HG03457 (cell line): ENCODE measurements at regions not wholly inside any gene's neighbourhood (a gene's known extent, or its start where the extent isn't known, plus 50 kb on each side); places are given as distances from the start of the nearest gene placed in this dataset.
A peak's percentile ranks its signal among the peaks of the same experiment; 100 is the strongest.
"Not testable (repeated sequence)": the region's sequence is repeated elsewhere in the genome, so short reads cannot be mapped to it uniquely, and the experiment has no call there.

Source experiments
- ATAC-seq: cut with Tn5 transposase; IDR thresholded peaks from one replicate; pipeline ENCODE4 v1.9.1; 2021; ENCODE audit warnings: moderate number of reproducible peaks; ENCODE audit not compliant: unreplicated experiment

DNA sequence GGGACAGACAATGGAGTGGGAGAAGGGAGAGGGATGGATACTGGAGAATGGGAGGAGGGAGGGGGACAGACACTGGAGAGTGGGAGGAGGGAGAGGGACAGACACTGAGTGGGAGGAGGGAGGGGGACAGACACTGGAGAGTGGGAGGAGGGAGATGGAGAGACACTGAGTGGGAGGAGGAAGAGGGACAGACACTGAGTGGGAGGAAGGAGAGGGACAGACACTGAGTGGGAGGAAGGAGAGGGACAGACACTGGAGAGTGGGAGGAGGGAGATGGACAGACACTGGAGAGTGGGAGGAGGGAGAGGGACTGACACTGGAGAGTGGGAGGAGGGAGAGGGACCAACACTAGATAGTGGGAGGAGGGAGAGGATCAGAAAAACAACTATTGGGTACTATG is 426.7 kb upstream of the PMFBP1 start:
- no peak for ATAC-seq

DNA sequence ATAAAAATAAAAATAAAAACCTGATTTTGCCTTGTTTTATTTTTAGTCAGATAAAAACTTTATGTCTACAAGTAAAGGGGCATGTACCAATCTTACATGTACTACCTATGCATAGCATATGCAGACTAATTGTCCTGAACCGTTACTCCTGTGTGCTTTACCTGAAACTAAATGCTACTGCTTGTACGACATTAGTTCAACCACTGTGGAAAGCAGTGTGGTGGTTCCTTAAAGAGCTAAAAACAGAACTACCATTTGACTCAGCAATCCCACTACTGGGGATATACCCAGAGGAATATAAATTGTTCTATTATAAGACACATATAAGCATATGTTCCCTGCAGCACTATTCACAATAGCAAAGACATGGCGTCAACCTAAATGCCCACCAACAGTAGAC is 426.0 kb upstream of the PMFBP1 start:
- ATAC-seq = no peak

DNA sequence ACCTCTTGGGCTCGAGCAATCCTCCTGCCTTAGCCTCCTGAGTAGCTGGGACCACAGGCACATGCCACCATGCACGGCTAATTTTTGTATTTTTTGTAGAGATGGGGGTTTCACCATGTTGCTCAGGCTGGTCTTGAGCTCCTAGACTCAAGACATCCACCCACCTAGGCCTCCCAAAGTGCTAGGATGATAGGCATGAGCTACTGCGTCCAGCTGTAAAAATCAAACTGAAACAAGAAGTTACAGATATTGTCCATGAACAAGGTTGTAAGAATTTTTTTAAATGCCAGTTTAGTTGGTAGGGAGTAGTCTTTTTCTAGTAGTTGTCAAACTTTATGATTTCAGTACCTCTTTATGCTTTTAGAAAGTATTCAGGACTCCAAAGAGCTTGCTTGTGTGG is 424.4 kb upstream of the PMFBP1 start:
- no peak for ATAC-seq

DNA sequence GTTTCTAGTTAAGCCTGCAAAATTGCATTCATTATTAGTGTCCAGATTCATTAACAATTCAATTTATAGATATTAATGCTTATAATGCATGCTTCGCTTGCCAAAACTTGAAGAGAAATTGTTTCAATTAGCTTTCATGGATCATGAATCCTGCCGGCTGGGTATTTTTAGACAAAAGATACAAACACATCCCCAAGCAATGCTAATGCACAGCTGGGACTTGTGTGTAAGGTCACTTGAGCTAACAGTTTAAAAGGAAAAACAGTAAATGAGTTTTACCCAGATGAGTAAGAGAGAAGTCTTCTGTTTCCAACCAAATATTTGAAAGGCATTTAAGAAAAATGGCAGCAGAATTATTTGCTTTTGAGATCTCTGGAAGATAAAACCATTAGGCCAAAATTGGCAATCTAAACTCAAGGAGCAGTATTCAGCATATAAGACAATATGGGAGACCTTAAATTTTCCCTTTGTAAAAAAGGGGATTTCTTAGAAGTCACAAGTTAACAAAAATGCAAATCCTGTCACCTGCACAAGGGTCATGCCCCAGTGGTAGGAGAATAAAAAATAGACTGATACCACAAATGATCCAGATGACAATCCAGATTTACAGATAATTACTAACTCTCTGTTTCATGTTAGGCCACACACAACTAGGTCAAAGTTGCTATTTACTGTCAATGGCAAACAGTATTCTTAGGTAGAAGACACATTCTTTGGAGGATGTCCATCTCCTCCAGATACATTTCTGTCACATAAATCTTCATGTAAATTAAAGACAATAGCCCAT is 418.4 kb upstream of the PMFBP1 start:
- peak; percentile 84 for ATAC-seq

DNA sequence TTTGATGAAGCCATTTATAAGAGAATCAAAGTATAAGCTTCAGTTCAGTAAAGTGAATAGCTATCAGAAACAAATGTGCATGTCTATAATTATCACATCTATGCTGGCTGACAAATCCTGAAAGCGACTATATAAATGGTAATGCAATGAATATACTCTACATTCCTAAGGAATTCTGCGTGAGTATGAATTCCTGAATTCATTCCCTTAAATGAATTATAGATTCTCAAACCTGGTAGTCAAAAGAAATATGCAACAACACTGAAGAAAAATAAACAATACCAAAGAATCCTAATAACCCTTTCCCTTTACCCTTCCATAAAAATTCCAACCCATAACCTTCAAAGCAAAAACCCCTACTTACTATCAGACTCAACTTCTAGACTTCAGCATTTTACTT is 416.6 kb upstream of the PMFBP1 start:
- ATAC-seq = no peak

DNA sequence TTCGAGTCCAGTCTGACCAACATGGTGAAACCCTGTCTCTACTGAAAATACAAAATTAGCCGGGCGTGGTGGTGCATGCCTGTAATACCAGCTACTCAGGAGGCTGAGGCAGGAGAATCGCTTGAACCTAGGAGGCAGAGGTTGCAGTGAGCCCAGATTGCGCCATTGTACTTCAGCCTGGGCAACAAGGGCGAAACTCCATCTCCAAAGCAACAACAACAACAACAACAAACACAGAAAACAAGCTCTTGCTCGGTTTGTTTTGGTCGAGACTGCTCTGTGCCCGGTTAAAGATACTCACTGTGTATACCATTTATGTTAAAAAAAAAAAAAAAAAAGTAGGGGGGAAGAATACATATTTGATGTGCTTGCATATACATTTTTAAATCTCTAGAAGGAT is 406.1 kb upstream of the PMFBP1 start:
- ATAC-seq = not testable (repeated sequence)

DNA sequence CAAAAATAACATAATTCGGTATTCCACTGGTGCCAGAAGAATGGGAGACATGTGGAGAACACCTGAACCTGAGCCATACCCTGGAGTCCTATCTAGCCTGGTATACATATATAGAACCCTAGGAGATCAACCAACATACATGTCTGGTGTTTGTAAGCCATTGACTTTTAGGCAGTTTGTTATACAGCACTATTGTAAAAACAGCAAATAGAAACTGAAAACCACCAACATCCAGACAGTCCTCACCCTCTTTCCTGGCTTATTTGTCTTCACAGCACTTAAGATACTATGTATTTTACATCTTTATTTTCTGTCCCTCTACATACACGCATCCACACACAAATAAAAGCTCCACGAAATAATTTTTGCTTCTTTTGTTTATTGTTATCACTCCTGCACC is 404.2 kb upstream of the PMFBP1 start:
- no peak for ATAC-seq

DNA sequence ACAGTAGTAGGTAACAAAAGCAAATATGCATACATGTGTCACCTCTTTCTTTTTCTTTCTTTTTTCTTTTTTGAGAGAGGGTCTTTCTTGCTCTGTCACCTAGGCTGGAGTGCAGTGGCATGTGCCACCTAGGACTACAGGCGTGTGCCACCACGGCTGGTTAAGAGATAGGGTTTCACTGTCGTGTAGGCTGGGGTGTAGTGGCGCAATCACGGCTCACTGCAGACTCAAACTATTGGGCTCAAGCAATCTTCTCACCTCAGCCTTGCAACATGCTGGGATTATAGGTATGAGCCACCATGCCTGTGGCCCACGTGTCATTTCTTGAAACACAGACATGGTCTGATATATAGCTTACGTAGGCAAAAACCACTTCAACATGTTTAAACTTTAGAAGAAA is 397.7 kb upstream of the PMFBP1 start:
- ATAC-seq = no peak

DNA sequence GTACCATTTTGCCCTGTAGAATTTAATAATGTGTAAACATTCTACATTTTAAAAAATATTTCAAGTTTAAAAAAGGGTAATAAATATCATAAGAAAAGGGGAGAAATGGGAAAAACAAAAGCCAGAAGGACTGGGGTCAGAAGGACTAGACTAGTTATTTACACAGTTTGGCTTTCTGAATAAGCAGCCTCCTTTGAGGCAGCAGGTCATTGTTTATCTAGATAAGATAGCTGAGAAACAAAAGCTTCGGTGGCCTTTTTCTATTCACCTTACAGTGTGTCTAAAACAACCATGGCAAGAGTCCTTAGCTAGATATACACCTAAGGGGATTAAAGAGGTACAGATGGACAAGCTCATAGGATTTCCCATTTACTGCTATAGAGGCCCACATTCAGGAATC is 396.5 kb upstream of the PMFBP1 start:
- ATAC-seq = no peak

DNA sequence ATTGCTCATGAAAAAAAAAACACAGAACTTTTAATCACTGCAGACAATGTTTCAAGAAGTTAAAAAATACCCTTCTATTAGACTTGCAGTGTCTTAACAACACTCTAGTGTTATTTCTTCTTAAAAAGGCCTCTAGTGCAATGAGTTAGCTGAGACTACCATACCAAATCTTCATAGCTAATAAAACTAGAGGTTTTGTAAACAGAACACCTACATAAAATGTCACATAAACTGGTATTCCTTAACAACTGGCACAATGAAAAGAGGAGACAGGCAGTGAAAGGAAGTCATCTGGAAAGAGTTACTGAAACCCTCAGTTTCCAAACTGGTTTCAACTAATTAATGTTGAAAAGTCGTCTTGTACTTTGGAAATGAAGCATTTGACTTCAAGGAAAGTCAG is 394.2 kb upstream of the PMFBP1 start:
- ATAC-seq = no peak

DNA sequence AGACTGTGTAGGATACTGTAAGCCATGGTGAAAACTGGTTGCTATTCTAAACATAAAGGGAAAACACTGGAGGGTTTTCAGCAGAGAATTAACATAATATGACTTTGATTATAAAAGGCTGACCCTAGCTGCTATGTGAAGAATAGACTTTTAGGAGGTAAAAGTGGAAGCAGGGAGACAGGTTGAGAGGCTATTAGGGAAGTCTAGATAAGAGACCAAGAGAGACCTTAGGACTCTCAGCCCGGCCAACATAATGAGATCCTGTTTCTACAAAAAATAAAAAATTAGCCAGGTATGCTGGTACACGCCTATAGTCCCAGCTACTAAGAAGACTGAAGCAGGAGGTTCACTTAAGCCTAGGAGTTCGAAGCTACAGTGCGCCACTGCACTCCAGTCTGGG is 393.2 kb upstream of the PMFBP1 start:
- no peak for ATAC-seq

DNA sequence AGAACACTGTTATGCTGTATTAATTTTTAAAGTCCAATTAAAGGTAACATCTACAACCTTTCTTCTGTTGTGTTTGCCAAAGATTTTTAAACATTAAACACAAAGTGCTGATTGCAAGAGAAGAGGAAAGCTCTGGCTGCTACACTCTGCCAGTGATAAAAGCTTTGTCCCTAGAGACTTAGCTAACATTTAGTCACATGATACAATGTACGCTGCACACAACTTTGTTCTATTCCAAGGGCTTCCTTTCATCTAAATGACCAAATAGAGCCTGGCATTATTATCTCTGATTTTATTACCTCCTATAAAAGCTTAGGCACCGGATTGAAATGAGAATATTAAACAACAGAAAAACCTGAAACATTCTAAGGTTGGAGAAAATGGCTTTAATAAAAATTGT is 388.7 kb upstream of the PMFBP1 start:
- no peak for ATAC-seq

DNA sequence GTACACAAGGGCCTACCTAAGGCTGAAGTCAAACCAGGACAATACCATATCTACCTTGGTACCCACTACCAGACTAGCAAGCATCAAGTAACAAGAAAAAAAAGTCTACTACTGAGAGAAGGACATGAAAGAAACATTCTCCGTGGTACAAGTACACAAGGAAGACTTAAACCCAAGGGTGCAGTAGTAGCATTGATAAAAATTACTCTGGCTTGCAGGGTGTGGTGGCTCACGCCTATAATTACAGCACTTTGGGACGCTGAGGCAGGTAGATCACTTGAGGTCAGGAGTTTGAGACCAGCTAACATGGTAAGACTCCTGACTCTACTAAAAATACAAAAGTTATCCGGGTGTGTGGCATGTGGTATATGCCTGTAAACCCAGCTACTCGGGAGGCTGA is 386.5 kb upstream of the PMFBP1 start:
- ATAC-seq = no peak

DNA sequence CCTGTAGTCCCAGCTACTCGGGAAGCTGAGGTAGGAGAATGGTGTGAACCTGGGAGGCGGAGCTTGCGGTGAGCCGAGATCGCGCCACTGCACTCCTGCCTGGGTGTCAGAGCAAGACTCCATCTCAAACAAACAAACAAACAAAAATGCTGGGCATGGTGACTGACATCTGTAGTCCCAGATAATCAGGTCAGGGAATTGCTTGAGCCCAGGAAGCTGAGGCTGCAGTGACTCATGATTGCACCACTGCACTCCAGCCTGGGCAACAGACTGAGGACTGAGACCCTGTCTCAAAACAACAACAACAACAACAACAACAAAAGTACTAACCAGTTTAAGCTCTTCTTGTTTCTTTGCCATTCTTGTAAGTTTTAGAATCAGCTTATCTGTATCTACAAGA is 383.0 kb upstream of the PMFBP1 start:
- no peak for ATAC-seq

DNA sequence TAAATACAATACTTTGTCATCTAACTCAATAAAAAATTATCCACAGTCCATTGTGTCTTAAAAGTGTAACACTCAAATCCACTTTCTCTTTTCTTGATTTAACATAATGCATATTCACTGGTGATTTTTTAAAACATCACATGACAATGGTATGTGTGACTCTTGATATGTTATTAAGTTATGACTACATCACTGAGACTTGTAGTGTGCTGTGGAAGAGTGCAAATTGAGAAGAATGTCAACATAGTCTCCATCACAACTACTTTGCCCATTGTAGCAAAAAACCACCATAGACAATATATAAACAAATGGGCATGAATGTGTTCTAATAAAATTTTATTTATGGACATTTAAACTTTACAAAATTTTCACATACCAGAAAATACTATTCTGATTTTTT is 380.7 kb upstream of the PMFBP1 start:
- no peak for ATAC-seq

DNA sequence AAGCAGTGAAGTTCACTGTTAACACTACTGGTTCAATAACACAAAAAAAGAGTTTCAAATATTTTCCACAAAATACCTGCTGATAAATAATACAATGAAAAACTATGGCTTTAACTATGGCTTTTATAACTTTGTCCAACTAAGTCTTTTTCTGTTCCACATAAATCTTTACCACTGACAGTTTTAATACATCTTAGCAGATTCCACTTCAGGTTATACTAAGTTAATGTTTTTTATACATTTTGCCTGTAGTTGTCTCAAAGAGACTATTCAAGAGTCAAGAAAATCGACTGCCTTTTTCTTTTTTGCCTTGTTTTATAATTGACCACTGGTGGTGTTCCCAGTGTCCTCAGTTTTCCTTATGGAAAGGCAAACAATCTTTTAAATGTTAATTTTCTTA is 379.7 kb upstream of the PMFBP1 start:
- ATAC-seq = no peak

DNA sequence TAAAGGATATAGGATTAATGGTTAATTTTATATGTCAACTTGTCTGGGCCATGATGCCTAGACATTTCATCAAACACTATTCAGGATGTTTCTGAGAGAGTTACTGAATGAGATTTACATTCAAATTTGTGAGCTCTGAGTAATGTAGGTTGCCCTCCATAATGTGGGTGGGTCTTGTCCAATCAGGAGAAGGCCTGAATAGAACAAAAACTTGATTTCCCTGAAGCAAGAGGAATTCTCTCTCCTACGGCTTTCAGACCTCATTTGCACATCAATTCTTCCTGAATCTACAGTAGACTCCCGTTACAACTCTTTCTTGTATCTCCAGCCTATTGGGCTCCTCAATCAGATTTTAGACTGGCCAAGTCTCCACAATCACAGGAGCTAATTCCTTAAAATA is 377.9 kb upstream of the PMFBP1 start:
- ATAC-seq = no peak

DNA sequence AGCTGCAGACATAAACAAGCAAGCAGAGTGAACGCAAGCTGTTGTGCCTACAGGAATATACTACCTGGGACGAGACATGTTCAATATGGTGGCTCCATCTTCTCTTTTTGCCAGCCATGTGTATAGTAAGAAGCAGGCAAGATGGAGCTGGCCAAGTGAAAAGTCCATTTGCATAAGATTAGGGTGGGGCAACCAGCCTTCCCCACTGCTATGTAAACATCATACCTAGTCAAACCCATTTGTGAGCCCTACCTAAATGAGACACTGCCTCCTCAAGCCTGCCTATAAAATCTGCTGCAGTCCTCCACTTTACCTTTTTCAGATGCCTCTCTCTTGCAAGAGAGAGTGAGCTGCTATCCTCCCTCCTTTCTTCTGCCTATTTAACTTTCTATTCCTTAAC is 370.1 kb upstream of the PMFBP1 start:
- ATAC-seq = no peak

DNA sequence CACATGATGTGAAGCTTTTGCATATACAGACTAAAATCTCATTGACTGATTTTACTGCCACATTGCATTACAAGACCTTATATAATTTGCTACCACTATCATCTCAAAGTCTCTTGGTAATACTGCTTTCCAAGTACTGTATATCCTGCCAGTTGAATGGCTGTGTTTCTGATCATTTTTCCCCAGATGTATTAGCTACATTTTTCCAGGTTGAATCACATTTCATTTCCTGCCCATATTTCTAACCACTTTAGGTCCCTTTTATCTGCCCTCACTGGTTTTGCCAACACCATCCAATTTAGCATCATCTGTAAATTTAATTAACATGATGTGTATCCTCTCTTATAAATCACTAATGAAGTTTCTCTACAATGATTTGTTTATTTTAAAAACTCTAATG is 365.7 kb upstream of the PMFBP1 start:
- no peak for ATAC-seq

DNA sequence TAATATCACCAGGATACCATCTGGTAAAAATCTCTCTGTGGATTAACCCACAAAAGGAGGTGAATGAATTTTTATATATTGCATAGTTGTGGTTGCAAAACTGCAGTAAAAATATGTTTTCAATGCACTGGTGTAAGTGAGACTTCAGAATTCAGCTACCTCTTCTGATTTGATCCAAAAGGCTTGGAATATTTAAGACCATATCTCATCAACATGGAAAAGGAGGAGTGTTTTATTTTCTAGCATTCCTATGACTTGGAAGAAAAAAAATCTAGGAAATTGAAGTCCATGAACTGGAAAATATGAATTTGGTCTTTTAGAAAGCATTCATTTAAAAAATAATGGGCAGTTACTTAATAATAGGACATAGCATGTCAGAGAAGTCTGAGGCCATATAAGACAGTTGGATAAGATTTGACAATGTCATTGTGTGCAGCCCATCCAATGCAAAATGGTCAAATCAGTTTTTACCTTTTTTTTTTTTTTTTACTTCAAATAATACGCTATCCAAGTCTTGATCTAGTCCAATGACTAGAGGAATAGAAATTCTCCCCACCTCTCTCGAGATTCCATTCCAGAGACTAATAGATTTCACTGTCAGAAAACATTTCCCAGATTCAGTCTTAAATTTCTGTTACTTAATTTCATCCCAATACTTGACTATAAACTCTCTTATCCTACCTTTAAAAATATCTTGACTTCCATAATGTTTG is 364.9 kb upstream of the PMFBP1 start:
- ATAC-seq = no peak

DNA sequence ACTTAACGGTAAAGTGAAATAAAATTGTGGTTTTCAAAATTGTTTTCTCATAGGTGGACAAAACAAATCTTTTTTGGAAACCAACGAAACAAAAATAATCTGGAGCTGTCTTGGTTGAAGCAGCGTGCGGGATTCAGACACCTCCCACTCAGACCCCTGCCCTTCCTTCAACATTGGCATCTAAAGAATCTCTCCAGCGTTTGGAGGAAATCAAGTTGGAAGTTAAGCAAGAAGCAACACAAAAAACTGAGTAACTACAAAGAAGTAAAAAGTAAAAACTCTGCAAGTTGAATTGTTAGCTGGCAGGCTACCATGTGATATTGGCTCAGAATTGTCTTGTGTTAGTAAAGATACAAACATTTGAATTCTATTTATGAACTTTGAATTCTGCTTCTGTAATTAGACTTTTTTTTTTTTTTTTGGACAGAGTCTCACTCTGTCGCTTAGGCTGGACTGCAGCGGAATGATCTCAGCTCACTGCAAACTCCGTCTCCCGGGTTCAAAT is 361.0 kb upstream of the PMFBP1 start:
- no peak for ATAC-seq

DNA sequence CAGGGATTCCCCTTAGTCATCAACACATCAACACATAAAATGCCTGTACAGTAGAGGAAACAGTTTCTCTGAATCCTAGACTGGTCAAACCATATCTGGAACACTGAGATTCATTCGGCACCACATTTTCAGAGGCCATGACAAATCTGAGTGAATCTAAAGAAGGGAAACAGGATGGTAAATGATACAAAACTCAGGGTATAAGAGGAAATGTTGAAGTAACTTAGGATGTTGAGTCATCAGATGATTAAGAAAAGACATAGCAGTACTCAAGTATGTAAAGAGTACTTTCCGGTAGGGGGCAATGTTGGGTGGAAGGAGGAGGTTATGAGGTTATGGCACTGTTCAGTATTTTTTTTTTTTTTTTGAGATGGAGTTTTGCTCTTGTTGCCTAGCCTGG is 358.5 kb upstream of the PMFBP1 start:
- ATAC-seq = no peak

DNA sequence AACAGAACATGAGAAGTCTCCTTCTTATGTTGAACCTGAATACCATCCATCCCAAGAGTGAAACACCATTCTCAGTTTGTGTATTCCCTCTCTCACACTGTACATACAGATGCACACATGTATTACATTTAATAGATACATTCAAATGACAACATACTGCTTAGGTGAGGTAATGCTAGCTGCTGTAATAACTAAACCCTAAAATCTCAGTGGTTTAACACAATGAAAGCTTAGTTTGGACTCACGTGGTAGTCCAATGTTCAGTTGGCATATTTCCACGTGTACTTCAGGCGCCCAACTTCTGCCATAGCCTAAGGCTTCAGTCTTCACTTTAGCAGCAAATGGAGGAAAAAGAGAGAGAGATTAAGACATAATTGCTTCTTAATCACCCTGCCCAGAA is 351.1 kb upstream of the PMFBP1 start:
- ATAC-seq = no peak
